ENCODE measurements at regions not wholly inside any gene's neighbourhood (a gene's known extent, or its start where the extent isn't known, plus 50 kb on each side); places are given as distances from the start of the nearest gene placed in this dataset.

DNA sequence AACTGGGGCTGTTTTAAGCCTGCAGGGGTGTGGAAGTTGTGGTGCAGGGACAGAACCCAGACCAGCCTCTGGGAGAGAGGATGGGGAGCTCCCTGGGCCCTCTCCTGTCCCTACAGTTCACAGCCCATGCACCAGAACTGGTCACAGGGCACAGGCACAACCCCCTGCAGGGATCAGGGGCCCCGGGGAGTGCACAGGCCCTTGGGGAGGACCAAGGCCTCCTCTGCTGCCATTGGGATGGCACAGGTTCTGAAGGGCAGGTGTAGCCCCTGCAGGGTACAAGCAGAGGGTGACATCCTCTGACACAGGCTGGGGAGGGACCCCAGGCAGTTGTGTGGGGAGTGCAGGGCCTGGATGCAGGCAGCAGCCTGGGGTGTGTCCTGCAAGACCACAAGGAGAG is 66.4 kb upstream of the SFSWAP start:
- TF ChIP-seq, protein P1, sequence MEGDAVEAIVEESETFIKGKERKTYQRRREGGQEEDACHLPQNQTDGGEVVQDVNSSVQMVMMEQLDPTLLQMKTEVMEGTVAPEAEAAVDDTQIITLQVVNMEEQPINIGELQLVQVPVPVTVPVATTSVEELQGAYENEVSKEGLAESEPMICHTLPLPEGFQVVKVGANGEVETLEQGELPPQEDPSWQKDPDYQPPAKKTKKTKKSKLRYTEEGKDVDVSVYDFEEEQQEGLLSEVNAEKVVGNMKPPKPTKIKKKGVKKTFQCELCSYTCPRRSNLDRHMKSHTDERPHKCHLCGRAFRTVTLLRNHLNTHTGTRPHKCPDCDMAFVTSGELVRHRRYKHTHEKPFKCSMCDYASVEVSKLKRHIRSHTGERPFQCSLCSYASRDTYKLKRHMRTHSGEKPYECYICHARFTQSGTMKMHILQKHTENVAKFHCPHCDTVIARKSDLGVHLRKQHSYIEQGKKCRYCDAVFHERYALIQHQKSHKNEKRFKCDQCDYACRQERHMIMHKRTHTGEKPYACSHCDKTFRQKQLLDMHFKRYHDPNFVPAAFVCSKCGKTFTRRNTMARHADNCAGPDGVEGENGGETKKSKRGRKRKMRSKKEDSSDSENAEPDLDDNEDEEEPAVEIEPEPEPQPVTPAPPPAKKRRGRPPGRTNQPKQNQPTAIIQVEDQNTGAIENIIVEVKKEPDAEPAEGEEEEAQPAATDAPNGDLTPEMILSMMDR (IDR thresholded peaks at IDR 0.05; ENCODE audit: poor library complexity, severe bottlenecking): no peak
- TF ChIP-seq RAD21 (conservative IDR thresholded peaks at IDR 0.05) (no peak), EP300 (conservative IDR thresholded peaks at IDR 0.05; ENCODE audit: poor library complexity, severe bottlenecking) (no peak), SMC3 (conservative IDR thresholded peaks at IDR 0.05; ENCODE audit: poor library complexity) (no peak)

Data from neural cell (in vitro differentiated cells).